Ovary (tissue), 7 donors: ENCODE measurements at regions not wholly inside any gene's neighbourhood (a gene's known extent, or its start where the extent isn't known, plus 50 kb on each side); places are given as distances from the start of the nearest gene placed in this dataset.
"Not testable (repeated sequence)": the region's sequence is repeated elsewhere in the genome, so short reads cannot be mapped to it uniquely, and the experiment has no call there.

Experiments
- DNase-seq, 5 donors: peaks; one replicate each; pipeline ENCODE4 v3.0.0-alpha.2; 2019 to 2020
- H3K27ac ChIP-seq, 2 donors: fragments of 200-600 bp; one replicate each; pipeline versions ENCODE4 v1.5.1 to v1.8.0; 2019 to 2022
- H3K27me3 ChIP-seq: fragments of 200-600 bp; one replicate; pipeline ENCODE4 v1.8.0; 2022
- H3K36me3 ChIP-seq: fragments of 200-600 bp; sonication (generic); one replicate; pipeline ENCODE4 v1.5.1; 2019
- H3K4me1 ChIP-seq: one replicate; pipeline ENCODE4 v1.8.1; 2013; ENCODE audit warnings: mild to moderate bottlenecking, moderate library complexity; ENCODE audit not compliant: insufficient read depth
- H3K4me3 ChIP-seq: fragments of 200-600 bp; sonication (generic); one replicate; pipeline ENCODE4 v1.5.1; 2017
- H3K9me3 ChIP-seq, 2 donors: fragments of 200-600 bp in 1 of 2; sonication (generic) in 1 of 2; one replicate each; pipeline versions ENCODE4 v1.5.1 to v1.8.1; 2013 to 2019; ENCODE audit warnings: mild to moderate bottlenecking in 1 of 2, moderate library complexity in 1 of 2
- EP300 ChIP-seq: sonication (generic); formaldehyde crosslinking; IDR thresholded peaks from one replicate; pipeline ENCODE4 v1.6.1; 2017; ENCODE audit warnings: antibody characterized with exemption
- POLR2A ChIP-seq: fragments of 450-650 bp; IDR thresholded peaks from one replicate; pipeline ENCODE4 v1.6.1; 2017; ENCODE audit warnings: antibody characterized with exemption, mild to moderate bottlenecking, moderate library complexity
- WGBS, 3 donors: extraction: QIAGEN DNeasy Blood & Tissue Kit in 1 of 3; methylation state at CpG; one replicate each; pipeline versions ENCODE4 v1.1.5 to v1.1.7; 2013 to 2017; 5-methylcytosine and 5-hydroxymethylcytosine counted together
- intact Hi-C, 4 donors: fragments of 100-400 bp; cut with DNase I; formaldehyde crosslinking; loops; one replicate each; pipeline versions ENCODE4 v1.11.0 to v1.15.1; 2022 to 2023
- TF ChIP-seq, protein P1 (sequence below), 3 donors: fragments of 450-650 bp in 2 of 3; fragments of 200-600 bp in 1 of 3; IDR thresholded peaks; one replicate each; pipeline versions ENCODE4 v1.5.1 to v1.8.0; 2016 to 2022; ENCODE audit warnings: antibody characterized with exemption in 3 of 3, mild to moderate bottlenecking in 1 of 3
- donor health status: DM: no; HTN: no; CAD: no; lungs with moderate emphysema.
- donor health status: DM: no; HTN: no; CAD: no.
- donor health status: Bipolar disorder and iron deficiency.
- donor health status: DM: no; HTN: no; CAD: no.
- donor health status: DM: yes; HTN: yes; CAD: no.

DNA sequence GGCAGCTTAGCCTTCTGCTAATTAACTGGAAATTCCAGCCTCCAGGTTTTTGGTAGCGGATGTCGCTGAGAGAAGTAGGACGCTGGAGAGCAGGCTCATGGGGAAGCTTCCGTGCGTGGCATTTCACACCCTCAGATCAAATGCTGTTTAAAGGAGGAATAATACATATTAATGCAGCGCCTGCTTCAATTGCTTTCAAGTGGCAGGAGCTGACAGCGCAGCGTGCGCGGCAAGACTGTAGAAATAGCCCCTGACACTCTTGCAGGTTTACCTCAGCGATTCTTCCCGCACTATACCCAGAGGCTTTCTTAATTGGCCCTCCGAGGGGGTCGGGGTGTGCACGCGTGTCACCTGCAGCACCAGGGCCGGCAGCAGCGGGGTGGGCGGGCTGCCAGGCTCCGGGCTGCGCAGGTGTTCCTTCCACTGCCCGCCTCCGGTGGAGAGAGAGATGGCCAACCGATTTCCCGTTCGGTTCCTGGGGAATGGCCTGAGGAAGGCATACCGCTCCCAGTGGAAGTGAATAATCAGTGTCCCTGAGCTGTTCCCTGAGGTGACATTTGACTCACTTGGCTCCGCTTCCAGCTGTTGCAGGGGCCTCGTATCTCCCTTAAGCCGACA, 427.9 kb downstream of the KCTD16 start:
- Histone ChIP-seq H3K4me3 (no peak overlapping the region), H3K36me3 (no peaks in the 10 kb centered on the region)
- 4 to 32% (median 16%) methylated on average over 29 to 30 of the region's 30 CpGs for WGBS, 3 donors

DNA sequence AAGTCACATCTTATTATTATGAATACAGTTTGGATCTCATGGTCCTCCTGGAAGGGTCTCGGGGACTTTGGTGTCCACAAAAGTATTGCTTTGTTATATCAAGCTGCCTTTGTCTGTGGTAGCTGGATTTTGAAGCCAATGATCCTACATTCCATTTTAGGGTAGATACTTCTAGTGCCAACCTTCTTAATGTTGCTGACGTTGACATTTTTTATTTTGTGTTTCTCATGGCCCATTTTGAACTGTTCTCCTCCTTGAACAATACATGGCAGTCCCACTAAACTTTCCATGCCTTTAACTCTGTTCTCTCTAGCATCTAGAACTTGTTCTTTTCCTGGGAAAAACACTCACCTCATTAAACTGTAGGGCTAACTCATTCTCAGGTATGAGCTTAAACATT, 425.8 kb downstream of the KCTD16 start:
- Histone ChIP-seq H3K4me3 (no peak overlapping the region), H3K4me1 (no peaks in the 10 kb centered on the region), H3K36me3 (no peaks in the 10 kb centered on the region), H3K27ac (no peak overlapping the region), H3K27me3 (no peaks in the 10 kb centered on the region), H3K9me3 (no peaks in the 10 kb centered on the region)
- intact Hi-C loops = no loop called here
- DNase-seq = no peak
- TF ChIP-seq, protein P1, sequence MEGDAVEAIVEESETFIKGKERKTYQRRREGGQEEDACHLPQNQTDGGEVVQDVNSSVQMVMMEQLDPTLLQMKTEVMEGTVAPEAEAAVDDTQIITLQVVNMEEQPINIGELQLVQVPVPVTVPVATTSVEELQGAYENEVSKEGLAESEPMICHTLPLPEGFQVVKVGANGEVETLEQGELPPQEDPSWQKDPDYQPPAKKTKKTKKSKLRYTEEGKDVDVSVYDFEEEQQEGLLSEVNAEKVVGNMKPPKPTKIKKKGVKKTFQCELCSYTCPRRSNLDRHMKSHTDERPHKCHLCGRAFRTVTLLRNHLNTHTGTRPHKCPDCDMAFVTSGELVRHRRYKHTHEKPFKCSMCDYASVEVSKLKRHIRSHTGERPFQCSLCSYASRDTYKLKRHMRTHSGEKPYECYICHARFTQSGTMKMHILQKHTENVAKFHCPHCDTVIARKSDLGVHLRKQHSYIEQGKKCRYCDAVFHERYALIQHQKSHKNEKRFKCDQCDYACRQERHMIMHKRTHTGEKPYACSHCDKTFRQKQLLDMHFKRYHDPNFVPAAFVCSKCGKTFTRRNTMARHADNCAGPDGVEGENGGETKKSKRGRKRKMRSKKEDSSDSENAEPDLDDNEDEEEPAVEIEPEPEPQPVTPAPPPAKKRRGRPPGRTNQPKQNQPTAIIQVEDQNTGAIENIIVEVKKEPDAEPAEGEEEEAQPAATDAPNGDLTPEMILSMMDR (IDR thresholded peaks at IDR 0.05) = no peak
- TF ChIP-seq POLR2A (no peak), EP300 (no peak)
- WGBS, 3 donors = 70 to 83% (median 70%) methylated on average over 2 of the region's 2 CpGs

More for the DNA sequence above, 427.9 kb downstream of the KCTD16 start:
- Histone ChIP-seq H3K27me3 (no peaks in the 10 kb centered on the region), H3K4me1 (no peaks in the 10 kb centered on the region), H3K9me3 (no peaks in the 10 kb centered on the region), H3K27ac (no peak overlapping the region)
- no peak for DNase-seq
- TF ChIP-seq EP300 = no peak
- TF ChIP-seq, protein P1 (IDR thresholded peaks at IDR 0.05) = no peak
- no peak for TF ChIP-seq POLR2A
- intact Hi-C loops = no loop called here

DNA sequence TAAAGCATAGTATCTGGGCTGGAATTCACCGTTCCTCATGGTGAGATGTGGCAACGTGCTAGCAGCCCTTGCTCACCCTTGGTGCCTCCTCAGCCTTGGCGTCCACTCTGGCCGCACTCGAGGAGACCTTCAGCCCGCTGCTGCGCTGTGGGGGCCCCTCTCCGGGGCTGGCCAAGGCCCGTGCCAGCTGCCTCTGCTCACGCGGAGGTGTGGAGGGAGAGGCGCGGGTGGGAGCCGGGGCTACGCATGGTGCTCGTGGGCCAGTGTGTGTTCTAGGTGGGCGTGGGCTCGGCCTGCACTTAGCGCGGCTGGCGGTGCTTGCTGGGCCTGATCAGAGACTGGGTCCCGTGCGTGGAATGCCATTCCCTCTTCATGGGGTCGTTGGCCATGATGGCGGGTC, 424.2 kb downstream of the KCTD16 start:
- H3K27ac ChIP-seq = no peak overlapping the region
- TF ChIP-seq POLR2A = no peak
- TF ChIP-seq, protein P1 (IDR thresholded peaks at IDR 0.05) = no peak
- intact Hi-C loops = no loop called here
- H3K4me3 ChIP-seq = no peak overlapping the region
- no peak for DNase-seq
- H3K27me3 ChIP-seq = no peaks in the 10 kb centered on the region
- H3K36me3 ChIP-seq = no peaks in the 10 kb centered on the region
- H3K4me1 ChIP-seq = no peaks in the 10 kb centered on the region
- H3K9me3 ChIP-seq = no peaks in the 10 kb centered on the region
- 88 to 90% (median 89%) methylated on average over 25 of the region's 25 CpGs for WGBS, 3 donors

DNA sequence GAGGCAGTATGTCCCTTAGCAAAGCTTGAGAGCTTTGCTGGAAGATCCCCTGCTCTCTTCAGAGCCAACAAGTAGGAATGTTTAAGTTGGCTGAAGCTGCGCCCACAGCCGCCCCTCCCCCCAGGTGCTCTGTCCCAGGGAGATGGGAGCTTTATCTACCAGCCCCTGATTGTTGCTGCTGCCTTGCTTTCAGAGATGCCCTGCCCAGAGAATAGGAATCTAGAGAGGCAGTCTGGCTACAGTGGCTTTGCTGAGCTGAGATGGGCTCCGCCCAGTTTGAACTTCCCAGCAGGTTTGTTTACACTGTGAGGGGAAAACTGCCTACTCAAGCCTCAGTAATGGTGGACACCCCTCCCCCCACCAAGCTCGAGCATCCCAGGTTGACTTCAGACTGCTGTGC, 423.6 kb downstream of the KCTD16 start:
- H3K36me3 ChIP-seq, H3K4me3 ChIP-seq, DNase-seq, H3K27me3 ChIP-seq, H3K27ac ChIP-seq, H3K4me1 ChIP-seq, intact Hi-C loops, H3K9me3 ChIP-seq: not testable (repeated sequence)
- 48 to 69% (median 65%) methylated on average over 4 of the region's 4 CpGs for WGBS, 3 donors

DNA sequence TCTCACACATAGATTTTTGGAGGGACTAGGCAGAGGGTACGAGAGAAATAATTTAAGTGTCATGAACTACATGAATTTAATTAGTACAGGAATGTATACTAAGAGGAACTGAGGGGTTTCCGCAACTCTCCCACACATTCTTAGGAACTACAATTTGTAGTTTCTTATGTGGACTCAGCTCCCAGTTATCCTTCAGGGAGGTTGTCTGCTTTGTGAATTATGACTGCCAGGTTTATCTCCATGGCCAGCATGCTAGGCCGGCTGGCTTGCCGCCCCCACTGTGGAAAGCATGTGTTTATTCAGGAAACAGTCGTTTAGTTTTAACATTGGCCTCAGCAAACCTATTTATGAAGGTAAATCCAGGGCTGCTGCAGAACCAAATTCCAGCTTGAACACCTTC, 415.0 kb downstream of the KCTD16 start:
- WGBS, 3 donors = 2 to 12% (median 5%) methylated on average over 5 of the region's 5 CpGs
- intact Hi-C loops = no loop called here
- no peak overlapping the region for H3K4me3 ChIP-seq
- TF ChIP-seq EP300 (no peak), POLR2A (no peak)
- TF ChIP-seq, protein P1 (IDR thresholded peaks at IDR 0.05) = no peak
- DNase-seq = no peak
- H3K27ac ChIP-seq = no peak overlapping the region
- H3K27me3 ChIP-seq = no peaks in the 10 kb centered on the region
- H3K4me1 ChIP-seq = no peaks in the 10 kb centered on the region
- H3K36me3 ChIP-seq = no peaks in the 10 kb centered on the region
- H3K9me3 ChIP-seq = no peaks in the 10 kb centered on the region
